Spleen (tissue), 11 donors: ENCODE measurements at regions not wholly inside any gene's neighbourhood (a gene's known extent, or its start where the extent isn't known, plus 50 kb on each side); places are given as distances from the start of the nearest gene placed in this dataset.

Experiments used
- DNase-seq: peaks from one replicate; pipeline ENCODE4 v3.0.0-alpha.2; 2020
- H3K27ac ChIP-seq, 8 donors: fragments of 200-600 bp; sonication (generic) in 7 of 8; 1 replicate in 4 of 8; 2 replicates in 4 of 8; pipeline versions ENCODE4 v1.5.0 to v1.8.0; 2016 to 2021; ENCODE audit warnings: inconsistent platforms in 4 of 8, mild to moderate bottlenecking in 4 of 8, moderate library complexity in 1 of 8
- H3K27me3 ChIP-seq, 7 donors: fragments of 200-600 bp; sonication (generic) in 6 of 7; replicated peaks in 1 of 7; 1 replicate in 4 of 7; 2 replicates in 3 of 7; pipeline versions ENCODE4 v1.5.0 to v1.8.0; 2016 to 2021; ENCODE audit warnings: inconsistent platforms in 3 of 7, mild to moderate bottlenecking in 1 of 7
- H3K36me3 ChIP-seq, 6 donors: fragments of 200-600 bp; sonication (generic) in 5 of 6; 1 replicate in 4 of 6; 2 replicates in 2 of 6; pipeline versions ENCODE4 v1.5.0 to v1.8.0; 2016 to 2021; ENCODE audit warnings: inconsistent platforms in 2 of 6
- H3K4me1 ChIP-seq, 6 donors: fragments of 200-600 bp; sonication (generic) in 5 of 6; 1 replicate in 3 of 6; 2 replicates in 3 of 6; pipeline versions ENCODE4 v1.5.0 to v1.8.0; 2016 to 2021; ENCODE audit warnings: inconsistent platforms in 3 of 6
- H3K4me3 ChIP-seq, 8 donors: fragments of 200-600 bp; sonication (generic) in 7 of 8; 1 replicate in 4 of 8; 2 replicates in 4 of 8; pipeline versions ENCODE4 v1.5.0 to v1.8.0; 2016 to 2021; ENCODE audit warnings: inconsistent platforms in 4 of 8, mild to moderate bottlenecking in 4 of 8, moderate library complexity in 2 of 8
- H3K9me3 ChIP-seq, 8 donors: fragments of 200-600 bp; sonication (generic) in 7 of 8; 1 replicate in 4 of 8; 2 replicates in 4 of 8; pipeline versions ENCODE4 v1.5.0 to v1.8.0; 2016 to 2021; ENCODE audit warnings: inconsistent platforms in 4 of 8
- CTCF ChIP-seq, 11 experiments: fragments of 200-600 bp in 7 of 11; fragments of 450-650 bp in 4 of 11; sonication (generic) in 4 of 11; IDR thresholded peaks in 8 of 11; conservative IDR thresholded peaks in 3 of 11; 1 replicate in 7 of 11; 2 replicates in 4 of 11; pipeline versions ENCODE4 v1.4.0 to v1.8.0; 2016 to 2021; ENCODE audit warnings: antibody characterized with exemption in 11 of 11, inconsistent platforms in 4 of 11, mild to moderate bottlenecking in 1 of 11
- POLR2A ChIP-seq, 3 donors: fragments of 450-650 bp; IDR thresholded peaks; one replicate each; pipeline ENCODE4 v1.5.1; 2017; ENCODE audit warnings: antibody characterized with exemption in 3 of 3, mild to moderate bottlenecking in 1 of 3
- POLR2AphosphoS5 ChIP-seq, 3 donors: sonication (generic); formaldehyde crosslinking; IDR thresholded peaks; one replicate each; pipeline ENCODE4 v1.5.1; 2017; ENCODE audit warnings: antibody characterized with exemption in 3 of 3
- WGBS, 5 donors: extraction: QIAGEN DNeasy Blood & Tissue Kit in 3 of 5; methylation state at CpG; one replicate each; pipeline versions ENCODE4 v1.1.5 to v1.1.7; 2013 to 2018; 5-methylcytosine and 5-hydroxymethylcytosine counted together
- intact Hi-C: fragments of 100-400 bp; cut with DNase I; formaldehyde crosslinking; loops from one replicate; pipeline ENCODE4 v1.15.0; 2023; ENCODE audit warnings: low total_unique reads
- donor health status: healthy with polysubstance abuse.
- donor health status: DM: no; HTN: no; CAD: no; lungs with moderate emphysema.
- donor health status: DM: no; HTN: no; CAD: no.
- donor health status: Bipolar disorder and iron deficiency.
- donor health status: healthy.
- donor health status: DM: no; HTN: no; CAD: no.
- donor health status: DM: yes; HTN: yes; CAD: no.

- Histone ChIP-seq H3K36me3 (no peaks in the 10 kb centered on the region), H3K9me3 (no peaks in the 10 kb centered on the region), H3K27ac (peak overlapping the region in 5 of 8 donors; percentile 21 to 51 (median 43)), H3K4me1 (peaks cover 0 to 4% (median 0%) of the 10 kb centered on the region in 6 donors), H3K27me3 (no peaks in the 10 kb centered on the region), H3K4me3 (no peak overlapping the region)
- intact Hi-C loops = no loop called here
- DNase-seq = no peak
- 70 to 85% (median 83%) methylated on average over 3 of the region's 3 CpGs for WGBS, 5 donors
- TF ChIP-seq POLR2A (IDR thresholded peaks at IDR 0.05) (no peak), POLR2AphosphoS5 (IDR thresholded peaks at IDR 0.05) (no peak)
Measured at GRCh38 chr3:25056803-25057351, 371.2 kb upstream of the RARB start.

- peaks cover 0 to 4% (median 0%) of the 10 kb centered on the region in 6 donors for H3K4me1 ChIP-seq
- no peaks in the 10 kb centered on the region for H3K9me3 ChIP-seq
- 37 to 68% (median 49%) methylated on average over 1 of the region's 1 CpG for WGBS, 5 donors
- no peaks in the 10 kb centered on the region for H3K36me3 ChIP-seq
- intact Hi-C loops = no loop called here
- peak overlapping the region in 5 of 8 donors; percentile 6 to 51 (median 42) for H3K27ac ChIP-seq
- no peak overlapping the region for H3K4me3 ChIP-seq
- no peaks in the 10 kb centered on the region for H3K27me3 ChIP-seq
- TF ChIP-seq POLR2A (IDR thresholded peaks at IDR 0.05) = no peak
- TF ChIP-seq CTCF (IDR thresholded peaks at IDR 0.05 in 8 of 11, conservative IDR thresholded peaks at IDR 0.05 in 3 of 11) = no peak
- TF ChIP-seq POLR2AphosphoS5 (IDR thresholded peaks at IDR 0.05) = no peak
- DNase-seq = no peak
Measured at GRCh38 chr3:25057379-25057778, 370.7 kb upstream of the RARB start.

- no peak overlapping the region for H3K4me3 ChIP-seq
- H3K9me3 ChIP-seq = no peaks in the 10 kb centered on the region
- no peak overlapping the region for H3K27ac ChIP-seq
- no peak for TF ChIP-seq CTCF (IDR thresholded peaks at IDR 0.05 in 8 of 11, conservative IDR thresholded peaks at IDR 0.05 in 3 of 11)
- TF ChIP-seq POLR2AphosphoS5 (IDR thresholded peaks at IDR 0.05) = no peak
- H3K36me3 ChIP-seq = no peaks in the 10 kb centered on the region
- no peak for DNase-seq
- no peaks in the 10 kb centered on the region for H3K4me1 ChIP-seq
- no peaks in the 10 kb centered on the region for H3K27me3 ChIP-seq
- intact Hi-C loops = no loop called here
- WGBS, 5 donors = 77 to 87% (median 82%) methylated on average over 2 of the region's 2 CpGs
Measured at GRCh38 chr3:25064681-25065080, 363.4 kb upstream of the RARB start.

GRCh38 chr3:25069970-25070369 lies 358.1 kb upstream of the RARB start:
- no peaks in the 10 kb centered on the region for H3K4me1 ChIP-seq
- H3K4me3 ChIP-seq = no peak overlapping the region
- H3K27ac ChIP-seq = no peak overlapping the region
- intact Hi-C loops = no loop called here
- H3K27me3 ChIP-seq = no peaks in the 10 kb centered on the region
- WGBS, 5 donors = 83 to 94% (median 87%) methylated on average over 3 of the region's 3 CpGs
- DNase-seq = no peak
- H3K9me3 ChIP-seq = peaks cover 0 to 7% (median 0%) of the 10 kb centered on the region in 8 donors
- no peak for TF ChIP-seq CTCF (IDR thresholded peaks at IDR 0.05 in 8 of 11, conservative IDR thresholded peaks at IDR 0.05 in 3 of 11)
- no peak for TF ChIP-seq POLR2A (IDR thresholded peaks at IDR 0.05)
- TF ChIP-seq POLR2AphosphoS5 (IDR thresholded peaks at IDR 0.05) = no peak
- H3K36me3 ChIP-seq = no peaks in the 10 kb centered on the region

- Histone ChIP-seq H3K36me3 (no peaks in the 10 kb centered on the region), H3K27ac (no peak overlapping the region), H3K4me1 (no peaks in the 10 kb centered on the region), H3K27me3 (no peaks in the 10 kb centered on the region), H3K4me3 (no peak overlapping the region), H3K9me3 (peaks cover 0 to 7% (median 0%) of the 10 kb centered on the region in 8 donors)
- DNase-seq = no peak
- intact Hi-C loops = no loop called here
- WGBS, 5 donors = 84 to 92% (median 87%) methylated on average over 5 of the region's 5 CpGs
- no peak for TF ChIP-seq POLR2A (IDR thresholded peaks at IDR 0.05)
- TF ChIP-seq CTCF (IDR thresholded peaks at IDR 0.05 in 8 of 11, conservative IDR thresholded peaks at IDR 0.05 in 3 of 11) = no peak
- TF ChIP-seq POLR2AphosphoS5 (IDR thresholded peaks at IDR 0.05) = no peak
Measured at GRCh38 chr3:25071846-25072245, 356.2 kb upstream of the RARB start.
